BE2C (cell line): ENCODE measurements at regions not wholly inside any gene's neighbourhood (a gene's known extent, or its start where the extent isn't known, plus 50 kb on each side); places are given as distances from the start of the nearest gene placed in this dataset.

Experiments
- DNase-seq: peaks from one replicate; pipeline ENCODE4 v3.0.0-alpha.2; 2020
- H3K27me3 ChIP-seq: fragments of 250-450 bp; sonication (Bioruptor Pico); 2 replicates; pipeline ENCODE4 v1.5.1; 2020; ENCODE audit warnings: mild to moderate bottlenecking
- H3K36me3 ChIP-seq: fragments of 250-450 bp; sonication (Bioruptor Pico); 2 replicates; pipeline ENCODE4 v1.5.1; 2020; ENCODE audit warnings: mild to moderate bottlenecking
- H3K4me1 ChIP-seq: fragments of 250-450 bp; sonication (Bioruptor Pico); 2 replicates; pipeline ENCODE4 v1.5.1; 2020
- H3K4me3 ChIP-seq: 2 replicates; pipeline ENCODE4 v1.5.1; 2011; ENCODE audit warnings: low read depth, low read length
- H3K9me3 ChIP-seq: fragments of 250-450 bp; sonication (Bioruptor Pico); 2 replicates; pipeline ENCODE4 v1.5.1; 2020
- TF ChIP-seq, protein P1 (sequence below): IDR thresholded peaks from 2 replicates; pipeline ENCODE4 v1.5.1; 2012; ENCODE audit warnings: mild to moderate bottlenecking, low read depth, low read length

DNA sequence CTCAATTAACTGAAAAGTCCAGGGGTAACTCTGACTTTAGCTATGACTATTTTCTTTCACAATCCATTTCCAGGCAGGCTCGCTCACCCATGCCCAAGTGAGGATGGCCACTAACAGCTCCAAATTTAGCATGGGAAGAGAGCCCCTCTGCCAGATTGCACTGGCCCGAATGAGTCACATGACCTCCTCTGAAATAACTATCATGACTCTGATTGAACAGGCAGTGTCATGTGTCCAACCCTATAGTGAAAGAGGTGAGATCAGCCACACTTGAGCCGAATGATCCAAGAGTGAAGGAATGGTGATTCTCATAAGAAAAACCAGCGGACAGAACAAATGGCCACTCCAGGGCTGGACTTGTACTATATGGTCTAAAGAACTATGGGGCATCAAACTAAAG is 242.3 kb downstream of the NSG2 start:
- Histone ChIP-seq H3K4me3 (no peak overlapping the region), H3K36me3 (no peaks in the 10 kb centered on the region), H3K4me1 (peaks cover 3% of the 10 kb centered on the region; the same call in 1 of the 2 replicates), H3K27me3 (no peaks in the 10 kb centered on the region), H3K9me3 (no peaks in the 10 kb centered on the region)
- TF ChIP-seq, protein P1, sequence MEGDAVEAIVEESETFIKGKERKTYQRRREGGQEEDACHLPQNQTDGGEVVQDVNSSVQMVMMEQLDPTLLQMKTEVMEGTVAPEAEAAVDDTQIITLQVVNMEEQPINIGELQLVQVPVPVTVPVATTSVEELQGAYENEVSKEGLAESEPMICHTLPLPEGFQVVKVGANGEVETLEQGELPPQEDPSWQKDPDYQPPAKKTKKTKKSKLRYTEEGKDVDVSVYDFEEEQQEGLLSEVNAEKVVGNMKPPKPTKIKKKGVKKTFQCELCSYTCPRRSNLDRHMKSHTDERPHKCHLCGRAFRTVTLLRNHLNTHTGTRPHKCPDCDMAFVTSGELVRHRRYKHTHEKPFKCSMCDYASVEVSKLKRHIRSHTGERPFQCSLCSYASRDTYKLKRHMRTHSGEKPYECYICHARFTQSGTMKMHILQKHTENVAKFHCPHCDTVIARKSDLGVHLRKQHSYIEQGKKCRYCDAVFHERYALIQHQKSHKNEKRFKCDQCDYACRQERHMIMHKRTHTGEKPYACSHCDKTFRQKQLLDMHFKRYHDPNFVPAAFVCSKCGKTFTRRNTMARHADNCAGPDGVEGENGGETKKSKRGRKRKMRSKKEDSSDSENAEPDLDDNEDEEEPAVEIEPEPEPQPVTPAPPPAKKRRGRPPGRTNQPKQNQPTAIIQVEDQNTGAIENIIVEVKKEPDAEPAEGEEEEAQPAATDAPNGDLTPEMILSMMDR = no peak
- DNase-seq = no peak

DNA sequence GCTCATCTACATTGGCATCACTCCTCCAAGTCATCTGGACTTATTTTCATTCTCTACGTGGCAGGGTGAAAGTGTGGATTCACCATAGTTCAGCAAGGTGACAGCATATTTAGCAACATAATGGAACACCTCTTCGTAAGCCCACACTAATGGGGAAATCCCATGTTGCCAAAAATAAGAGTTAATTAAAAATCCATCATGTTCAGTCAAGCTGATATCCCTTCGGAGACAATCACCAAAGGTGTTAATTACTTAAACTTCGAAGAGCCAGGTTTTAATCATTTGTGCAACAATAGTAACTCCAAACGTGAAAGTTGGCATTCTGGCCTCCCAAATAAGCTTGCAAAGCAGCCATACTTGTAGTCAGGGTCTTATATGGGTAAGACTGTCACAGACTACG is 242.9 kb downstream of the NSG2 start:
- Histone ChIP-seq H3K9me3 (no peaks in the 10 kb centered on the region), H3K27me3 (no peaks in the 10 kb centered on the region), H3K36me3 (no peaks in the 10 kb centered on the region), H3K4me3 (no peak overlapping the region), H3K4me1 (peaks cover 3% of the 10 kb centered on the region; the same call in 1 of the 2 replicates)
- TF ChIP-seq, protein P1 = no peak
- DNase-seq = no peak

GRCh38 chr5:174291162-174291561 is 245.7 kb downstream of the NSG2 start:
- Histone ChIP-seq H3K4me3 (no peak overlapping the region), H3K27me3 (no peaks in the 10 kb centered on the region), H3K9me3 (no peaks in the 10 kb centered on the region), H3K4me1 (peaks cover 3% of the 10 kb centered on the region; the same call in 1 of the 2 replicates), H3K36me3 (no peaks in the 10 kb centered on the region)
- TF ChIP-seq, protein P1 = no peak
- DNase-seq = no peak

DNA sequence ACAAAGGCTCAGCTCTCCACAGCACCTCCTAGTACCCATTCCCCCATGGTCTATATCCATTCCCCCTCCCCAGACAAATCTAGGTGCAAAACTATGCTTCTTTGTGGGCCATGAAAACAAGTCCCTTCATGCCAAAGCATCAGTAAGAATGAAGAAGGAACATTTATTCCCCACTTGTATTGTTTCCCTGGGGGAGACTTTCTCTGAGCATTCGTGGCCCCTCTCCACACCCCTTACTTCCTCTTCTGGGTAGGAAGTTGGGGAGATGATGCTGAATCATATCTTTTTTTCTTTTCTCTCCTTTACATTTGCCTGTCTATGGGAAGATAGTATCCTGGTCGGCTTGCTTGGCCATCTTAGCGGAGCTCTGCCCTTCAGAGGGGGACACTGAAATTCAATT is 246.8 kb downstream of the NSG2 start:
- DNase-seq = no peak
- no peaks in the 10 kb centered on the region for H3K27me3 ChIP-seq
- H3K9me3 ChIP-seq = no peaks in the 10 kb centered on the region
- peaks cover 3% of the 10 kb centered on the region; the same call in 1 of the 2 replicates for H3K4me1 ChIP-seq
- H3K36me3 ChIP-seq = no peaks in the 10 kb centered on the region
- H3K4me3 ChIP-seq = no peak overlapping the region
- TF ChIP-seq, protein P1 = no peak

GRCh38 chr5:174293006-174293405 is 247.5 kb downstream of the NSG2 start:
- Histone ChIP-seq H3K4me1 (peaks cover 3% of the 10 kb centered on the region; the same call in 1 of the 2 replicates), H3K36me3 (no peaks in the 10 kb centered on the region), H3K9me3 (no peaks in the 10 kb centered on the region), H3K4me3 (no peak overlapping the region), H3K27me3 (no peaks in the 10 kb centered on the region)
- no peak for DNase-seq
- TF ChIP-seq, protein P1 = no peak

DNA sequence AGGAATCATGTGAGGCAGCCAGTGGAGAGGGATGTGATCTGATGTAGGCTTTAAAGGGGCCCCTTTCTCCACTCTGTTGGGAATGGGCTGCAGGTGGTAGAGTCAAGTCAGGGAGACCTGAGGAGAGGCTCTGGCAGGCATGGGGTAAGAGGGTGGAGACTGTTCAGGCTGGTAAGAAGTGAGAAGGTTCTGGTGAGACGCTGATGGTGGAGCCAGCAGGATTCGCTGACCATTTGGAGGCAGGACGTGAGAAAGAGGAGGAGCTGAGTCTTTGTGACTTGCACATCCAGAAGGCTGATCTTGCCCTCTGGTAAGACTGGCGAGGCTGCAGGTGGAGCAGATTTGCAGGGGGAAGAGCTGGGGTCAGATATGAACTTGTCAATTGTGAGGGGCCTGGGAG is 248.0 kb downstream of the NSG2 start:
- Histone ChIP-seq H3K9me3 (no peaks in the 10 kb centered on the region), H3K36me3 (no peaks in the 10 kb centered on the region), H3K4me1 (peaks cover 3% of the 10 kb centered on the region; the same call in 1 of the 2 replicates), H3K27me3 (no peaks in the 10 kb centered on the region), H3K4me3 (no peak overlapping the region)
- DNase-seq = no peak
- TF ChIP-seq, protein P1 = no peak
